Prostate gland (tissue), 2 donors: ENCODE measurements at regions not wholly inside any gene's neighbourhood (a gene's known extent, or its start where the extent isn't known, plus 50 kb on each side); places are given as distances from the start of the nearest gene placed in this dataset.

Source experiments
- CTCF ChIP-seq, 4 experiments: fragments of 200-600 bp in 2 of 4; fragments of 450-650 bp in 2 of 4; sonication (generic) in 2 of 4; IDR thresholded peaks; 1 replicate in 3 of 4; 2 replicates in 1 of 4; pipeline ENCODE4 v1.5.1; 2016 to 2019; ENCODE audit warnings: antibody characterized with exemption in 4 of 4, mild to moderate bottlenecking in 2 of 4, moderate library complexity in 2 of 4
- POLR2A ChIP-seq: fragments of 450-650 bp; IDR thresholded peaks from one replicate; pipeline ENCODE4 v1.6.1; 2016; ENCODE audit warnings: antibody characterized with exemption, mild to moderate bottlenecking
- POLR2AphosphoS5 ChIP-seq: sonication (generic); formaldehyde crosslinking; IDR thresholded peaks from one replicate; pipeline ENCODE4 v1.6.1; 2017; ENCODE audit warnings: antibody characterized with exemption

DNA sequence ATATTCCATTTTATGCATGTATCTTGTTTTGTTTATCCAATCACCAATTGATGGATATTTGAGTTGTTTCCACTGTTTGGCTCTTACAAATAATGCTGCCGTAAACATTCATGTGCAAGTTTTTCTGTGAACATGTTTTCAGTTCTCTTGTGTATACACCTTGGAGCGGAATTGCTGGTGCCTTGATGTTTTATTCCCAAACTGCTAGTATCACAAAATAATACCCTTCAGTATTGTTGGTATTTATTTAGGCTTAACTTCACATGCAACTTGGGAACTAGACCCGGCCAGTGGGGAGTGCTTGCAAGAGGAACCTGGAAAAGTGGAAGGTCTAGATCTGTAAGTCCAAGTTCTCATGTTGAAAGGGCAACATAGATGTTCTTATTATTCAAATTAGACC is 115.9 kb downstream of the CRYAA start:
- no peak for TF ChIP-seq CTCF (IDR thresholded peaks at IDR 0.05)
- TF ChIP-seq POLR2AphosphoS5 = no peak
- no peak for TF ChIP-seq POLR2A
